Natural killer cell treated with Interleukin-12 subunit alpha and Interleukin-12 subunit beta and Interleukin-15 and Interleukin-18, amount 100 ng/mL, for 72 hours (primary cell): ENCODE measurements at regions not wholly inside any gene's neighbourhood (a gene's known extent, or its start where the extent isn't known, plus 50 kb on each side); places are given as distances from the start of the nearest gene placed in this dataset.

Experiments used
- ATAC-seq, 2 donors: fragments of 150-1000 bp; cut with Tn5 transposase in 1 of 2; sonication (Bioruptor Pico), chemical (Tn5 transposase) in 1 of 2; 2 replicates each; pipeline ENCODE4 v1.10.0; 2021
- DNase-seq: peaks from one replicate; pipeline ENCODE4 v3.0.0; 2022; ENCODE audit warnings: low spot score
- H3K27ac Mint-ChIP-seq, 2 donors: 1 replicate in 1 of 2; 2 replicates in 1 of 2; pipeline ENCODE4 v1.8.0; 2022; ENCODE audit warnings: mixed read lengths in 2 of 2, mild to moderate bottlenecking in 1 of 2, moderate library complexity in 1 of 2
- H3K27me3 Mint-ChIP-seq, 2 donors: 1 replicate in 1 of 2; 2 replicates in 1 of 2; pipeline ENCODE4 v1.8.0; 2022; ENCODE audit warnings: mixed read lengths in 2 of 2
- H3K36me3 Mint-ChIP-seq: one replicate; pipeline ENCODE4 v1.8.0; 2022; ENCODE audit warnings: mixed read lengths
- H3K4me1 Mint-ChIP-seq, 2 donors: 1 replicate in 1 of 2; 2 replicates in 1 of 2; pipeline ENCODE4 v1.8.0; 2022; ENCODE audit warnings: low read depth in 2 of 2, mixed read lengths in 2 of 2, mild to moderate bottlenecking in 1 of 2
- H3K4me3 Mint-ChIP-seq: one replicate; pipeline ENCODE4 v1.8.0; 2022; ENCODE audit warnings: mixed read lengths
- H3K9me3 Mint-ChIP-seq: 2 replicates; pipeline ENCODE4 v1.8.0; 2022; ENCODE audit warnings: mixed read lengths

DNA sequence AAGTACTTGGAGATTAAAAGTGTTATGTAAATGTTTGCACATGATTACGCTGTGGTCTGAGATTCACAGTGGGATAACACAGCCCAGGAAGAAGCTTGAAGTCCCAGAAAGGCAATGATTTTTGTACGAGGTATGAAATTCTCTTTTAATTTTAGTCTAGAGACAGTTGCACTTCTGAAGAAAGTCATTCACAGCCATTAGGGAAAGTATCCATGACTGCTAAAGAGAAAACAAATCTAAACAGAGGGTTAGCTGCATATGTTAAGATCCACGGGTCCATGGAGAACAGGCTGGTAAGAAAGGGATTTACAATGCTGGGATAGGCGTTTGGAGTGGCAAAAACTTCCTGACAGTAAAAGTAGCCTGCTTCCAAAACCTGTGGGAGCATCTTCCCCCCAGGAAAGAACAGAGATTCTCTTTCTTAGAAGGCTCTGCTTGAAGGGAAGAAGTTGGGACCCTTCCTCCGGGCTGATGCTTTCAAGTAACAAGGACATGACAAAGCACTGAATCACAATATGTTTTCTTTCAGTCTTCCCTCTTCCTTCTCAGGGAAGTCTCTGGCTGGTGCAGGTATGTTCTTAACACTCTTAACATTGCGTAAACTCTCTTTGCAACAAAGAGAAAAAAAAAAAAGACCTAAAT lies 220.8 kb upstream of the CELF2 start:
- Mint-ChIP-seq H3K4me3 (no peak overlapping the region), H3K27me3 (peaks cover 24 to 43% of the 10 kb centered on the region in 2 donors), H3K9me3 (no peaks in the 10 kb centered on the region), H3K27ac (no peak overlapping the region), H3K4me1 (no peaks in the 10 kb centered on the region), H3K36me3 (no peaks in the 10 kb centered on the region)
- ATAC-seq (no peak), DNase-seq (no peak)

DNA sequence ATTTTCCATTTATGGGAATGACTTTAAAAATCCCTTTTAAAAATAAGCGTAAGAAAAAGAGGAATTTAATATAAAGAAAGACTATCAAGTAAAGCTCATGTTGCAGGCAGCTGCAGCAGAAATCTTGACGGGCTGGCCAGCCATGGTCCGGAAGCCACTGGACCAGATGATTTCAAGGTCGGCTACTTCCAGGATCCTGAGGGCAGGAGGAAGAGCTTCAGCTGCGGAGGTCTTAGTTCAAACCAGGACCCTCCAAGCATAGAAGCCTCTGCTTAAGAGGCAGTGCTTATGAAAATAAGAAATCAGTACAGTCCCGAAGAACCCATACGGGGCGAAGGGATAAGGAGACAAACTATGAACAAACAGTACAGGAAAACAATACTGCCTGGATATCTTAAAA lies 220.2 kb upstream of the CELF2 start:
- Mint-ChIP-seq H3K27me3 (peaks cover 24 to 37% of the 10 kb centered on the region in 2 donors), H3K36me3 (no peaks in the 10 kb centered on the region), H3K9me3 (no peaks in the 10 kb centered on the region), H3K27ac (no peak overlapping the region), H3K4me1 (no peaks in the 10 kb centered on the region), H3K4me3 (no peak overlapping the region)
- DNase-seq (no peak), ATAC-seq (no peak)

- no peaks in the 10 kb centered on the region for H3K36me3 Mint-ChIP-seq
- no peaks in the 10 kb centered on the region for H3K9me3 Mint-ChIP-seq
- DNase-seq (no peak), ATAC-seq (no peak)
- no peak overlapping the region for H3K4me3 Mint-ChIP-seq
- H3K27ac Mint-ChIP-seq, result no peak overlapping the region
- peaks cover 18 to 29% of the 10 kb centered on the region in 2 donors for H3K27me3 Mint-ChIP-seq
- no peaks in the 10 kb centered on the region for H3K4me1 Mint-ChIP-seq
Observed at GRCh38 chr10:10798102-10798863, 219.4 kb upstream of the CELF2 start.

GRCh38 chr10:10798864-10799192 lies 218.8 kb upstream of the CELF2 start:
- Mint-ChIP-seq H3K27ac (no peak overlapping the region), H3K4me3 (no peak overlapping the region), H3K9me3 (no peaks in the 10 kb centered on the region), H3K36me3 (no peaks in the 10 kb centered on the region), H3K4me1 (no peaks in the 10 kb centered on the region), H3K27me3 (peaks cover 18 to 28% of the 10 kb centered on the region in 2 donors)
- no peak for ATAC-seq
- DNase-seq, result no peak

- Mint-ChIP-seq H3K36me3 (no peaks in the 10 kb centered on the region), H3K4me3 (no peak overlapping the region)
Observed at GRCh38 chr10:10800961-10801360, 216.7 kb upstream of the CELF2 start.

GRCh38 chr10:10803278-10803677 lies 214.4 kb upstream of the CELF2 start:
- no peak for ATAC-seq
- no peak overlapping the region for H3K27ac Mint-ChIP-seq
- peaks cover 12 to 28% of the 10 kb centered on the region in 2 donors for H3K27me3 Mint-ChIP-seq
- H3K4me3 Mint-ChIP-seq, result no peak overlapping the region
- H3K4me1 Mint-ChIP-seq, result no peaks in the 10 kb centered on the region
- H3K36me3 Mint-ChIP-seq, result no peaks in the 10 kb centered on the region
- no peak for DNase-seq
- H3K9me3 Mint-ChIP-seq, result no peaks in the 10 kb centered on the region

More at GRCh38 chr10:10800961-10801360, 216.7 kb upstream of the CELF2 start:
- DNase-seq (no peak), ATAC-seq (no peak)
- H3K9me3 Mint-ChIP-seq, result no peaks in the 10 kb centered on the region
- no peaks in the 10 kb centered on the region for H3K4me1 Mint-ChIP-seq
- peaks cover 16 to 36% of the 10 kb centered on the region in 2 donors for H3K27me3 Mint-ChIP-seq
- H3K27ac Mint-ChIP-seq, result no peak overlapping the region

DNA sequence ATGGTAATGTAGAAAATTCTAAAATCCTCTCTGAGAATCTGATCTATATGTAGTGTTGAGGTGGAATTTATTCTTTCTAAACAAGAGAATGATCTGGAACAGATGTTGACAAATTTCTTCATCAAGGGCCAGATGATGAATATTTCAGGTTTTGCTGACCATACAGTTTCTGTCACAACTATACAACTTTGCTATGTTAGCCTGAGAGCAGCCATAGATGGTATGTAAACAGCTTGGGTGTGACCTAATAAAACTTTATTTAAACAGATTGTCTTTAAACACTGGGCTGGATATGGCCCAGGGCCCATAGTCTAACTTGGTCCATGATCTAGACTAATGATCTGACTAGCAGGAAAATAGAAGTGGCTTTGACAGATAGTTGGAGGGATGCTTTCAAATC lies 213.6 kb upstream of the CELF2 start:
- no peaks in the 10 kb centered on the region for H3K36me3 Mint-ChIP-seq
- no peak overlapping the region for H3K27ac Mint-ChIP-seq
- DNase-seq (no peak), ATAC-seq (no peak)
- no peaks in the 10 kb centered on the region for H3K4me1 Mint-ChIP-seq
- no peak overlapping the region for H3K4me3 Mint-ChIP-seq
- no peaks in the 10 kb centered on the region for H3K9me3 Mint-ChIP-seq
- H3K27me3 Mint-ChIP-seq, result peaks cover 9 to 28% of the 10 kb centered on the region in 2 donors

DNA sequence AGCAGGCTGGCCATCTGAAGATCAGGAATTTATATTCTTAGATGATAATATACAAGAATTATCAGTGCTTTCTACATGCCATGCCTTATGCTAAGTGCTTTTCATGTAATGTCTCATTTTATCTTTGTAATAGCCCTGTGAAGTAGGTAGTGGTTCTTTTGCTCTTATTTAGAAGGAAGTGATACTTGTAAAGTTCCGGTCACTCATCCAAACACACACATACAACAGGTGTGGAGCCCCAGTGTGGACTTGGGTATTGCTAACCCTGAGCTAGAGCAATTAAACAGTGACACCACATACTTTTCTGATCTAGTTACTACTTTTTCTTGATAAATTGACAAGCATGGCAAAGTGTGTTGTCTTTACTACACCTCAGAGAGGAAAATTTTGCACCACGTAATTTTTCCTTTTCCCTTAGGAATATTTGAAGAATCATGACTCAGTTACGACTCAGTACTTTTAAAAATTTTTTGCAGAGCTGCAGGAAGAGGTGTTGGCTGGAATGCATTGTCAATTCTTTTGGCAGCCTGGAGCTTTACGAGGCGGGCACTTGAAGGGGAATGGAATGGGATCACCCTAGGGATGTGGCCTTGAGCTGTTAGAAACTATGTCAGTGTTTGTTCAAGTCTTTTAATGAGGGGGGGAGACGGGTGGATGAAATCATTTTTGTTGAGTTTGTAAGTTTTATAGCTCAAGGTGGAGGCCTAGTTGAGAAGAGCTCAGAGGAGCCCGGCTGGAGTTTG lies 212.5 kb upstream of the CELF2 start:
- Mint-ChIP-seq H3K36me3 (no peaks in the 10 kb centered on the region), H3K27me3 (peaks cover 13 to 34% of the 10 kb centered on the region in 2 donors)

DNA sequence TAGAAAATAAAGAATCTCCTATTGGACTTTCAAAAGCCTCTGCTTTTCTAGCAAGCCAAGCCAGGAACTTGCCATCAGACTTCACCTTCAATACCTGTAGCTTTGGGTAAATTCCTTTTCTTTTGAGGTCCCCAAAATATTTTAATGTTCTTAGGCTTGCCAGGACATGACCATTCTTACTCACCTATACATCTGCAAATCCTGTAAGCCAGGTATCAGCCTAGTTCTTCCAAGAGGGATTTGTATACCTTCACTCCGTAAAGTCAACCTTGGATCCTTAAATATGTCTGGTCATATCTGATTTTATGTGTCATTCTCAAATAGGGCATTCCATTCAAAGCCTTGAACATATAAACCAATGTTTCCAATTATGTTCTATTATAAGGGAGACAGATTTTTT lies 210.6 kb upstream of the CELF2 start:
- Mint-ChIP-seq H3K4me1 (peaks cover 0 to 4% of the 10 kb centered on the region in 2 donors), H3K27me3 (peaks cover 20 to 52% of the 10 kb centered on the region in 2 donors), H3K36me3 (no peaks in the 10 kb centered on the region), H3K27ac (no peak overlapping the region), H3K4me3 (no peak overlapping the region), H3K9me3 (peaks cover 3% of the 10 kb centered on the region)
- ATAC-seq (no peak), DNase-seq (no peak)

More for the DNA sequence above, 212.5 kb upstream of the CELF2 start:
- no peaks in the 10 kb centered on the region for H3K4me1 Mint-ChIP-seq
- ATAC-seq, result no peak
- DNase-seq, result no peak
- no peak overlapping the region for H3K27ac Mint-ChIP-seq
- H3K4me3 Mint-ChIP-seq, result no peak overlapping the region
- no peaks in the 10 kb centered on the region for H3K9me3 Mint-ChIP-seq

GRCh38 chr10:10811562-10811961 lies 206.1 kb upstream of the CELF2 start:
- H3K4me1 Mint-ChIP-seq, result peaks cover 0 to 4% of the 10 kb centered on the region in 2 donors
- H3K4me3 Mint-ChIP-seq, result no peak overlapping the region
- no peaks in the 10 kb centered on the region for H3K36me3 Mint-ChIP-seq
- peaks cover 18 to 46% of the 10 kb centered on the region in 2 donors for H3K27me3 Mint-ChIP-seq
- H3K27ac Mint-ChIP-seq, result no peak overlapping the region
- no peak for DNase-seq
- H3K9me3 Mint-ChIP-seq, result peaks cover 3% of the 10 kb centered on the region
- ATAC-seq, result peak in 1 of 2 donors; percentile 32

DNA sequence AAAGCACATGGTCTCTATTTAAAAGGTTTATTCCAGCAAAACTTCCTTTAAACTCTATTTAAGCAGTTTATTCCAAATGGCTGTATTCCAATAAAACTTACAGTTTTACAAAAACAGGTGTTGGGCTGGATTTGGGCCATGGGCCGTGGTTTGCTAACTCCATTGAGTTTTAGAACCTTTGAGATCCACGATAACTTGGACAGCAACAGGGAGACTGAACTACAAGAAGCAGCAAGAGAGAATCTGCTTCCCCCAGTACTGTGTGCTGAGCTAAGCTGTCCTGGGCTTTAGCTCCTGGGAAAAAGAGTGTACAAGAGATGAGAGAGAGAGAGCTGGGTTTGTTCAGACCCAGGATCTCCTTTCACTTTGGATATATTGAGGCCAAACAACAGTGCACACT lies 204.0 kb upstream of the CELF2 start:
- no peak overlapping the region for H3K27ac Mint-ChIP-seq
- peaks cover 0 to 4% of the 10 kb centered on the region in 2 donors for H3K4me1 Mint-ChIP-seq
- H3K9me3 Mint-ChIP-seq, result peaks cover 7% of the 10 kb centered on the region
- no peak for DNase-seq
- H3K36me3 Mint-ChIP-seq, result no peaks in the 10 kb centered on the region
- H3K27me3 Mint-ChIP-seq, result peaks cover 20 to 40% of the 10 kb centered on the region in 2 donors
- H3K4me3 Mint-ChIP-seq, result no peak overlapping the region
- no peak for ATAC-seq

- DNase-seq, result no peak
- Mint-ChIP-seq H3K36me3 (no peaks in the 10 kb centered on the region), H3K27ac (no peak overlapping the region), H3K4me3 (no peak overlapping the region), H3K27me3 (peaks cover 19 to 38% of the 10 kb centered on the region in 2 donors), H3K9me3 (peaks cover 7% of the 10 kb centered on the region), H3K4me1 (peaks cover 0 to 4% of the 10 kb centered on the region in 2 donors)
- ATAC-seq, result no peak
Observed at GRCh38 chr10:10814069-10814468, 203.6 kb upstream of the CELF2 start.

DNA sequence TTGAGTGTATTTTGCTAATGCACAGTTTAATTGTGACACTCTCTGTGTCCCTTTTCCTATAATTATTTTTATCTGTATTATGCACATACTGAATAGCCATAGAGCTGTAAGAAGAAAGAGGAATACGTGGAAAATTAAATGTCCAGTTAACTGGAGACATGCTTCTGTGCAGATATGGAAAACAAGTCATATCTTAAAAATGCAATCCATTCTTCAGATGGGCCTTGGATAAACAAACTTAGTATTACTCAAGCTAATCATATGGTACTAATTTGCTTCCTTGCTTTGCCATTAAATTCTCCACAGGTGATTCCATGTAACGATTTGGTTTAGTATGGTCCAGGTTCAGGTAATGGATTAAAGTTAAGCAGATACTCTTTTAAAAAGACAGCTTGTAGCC lies 201.2 kb upstream of the CELF2 start:
- no peaks in the 10 kb centered on the region for H3K36me3 Mint-ChIP-seq
- ATAC-seq (no peak), DNase-seq (no peak)
- H3K9me3 Mint-ChIP-seq, result peaks cover 7% of the 10 kb centered on the region
- peaks cover 0 to 3% of the 10 kb centered on the region in 2 donors for H3K4me1 Mint-ChIP-seq
- no peak overlapping the region for H3K4me3 Mint-ChIP-seq
- peaks cover 19% of the 10 kb centered on the region in 2 donors for H3K27me3 Mint-ChIP-seq
- H3K27ac Mint-ChIP-seq, result no peak overlapping the region

DNA sequence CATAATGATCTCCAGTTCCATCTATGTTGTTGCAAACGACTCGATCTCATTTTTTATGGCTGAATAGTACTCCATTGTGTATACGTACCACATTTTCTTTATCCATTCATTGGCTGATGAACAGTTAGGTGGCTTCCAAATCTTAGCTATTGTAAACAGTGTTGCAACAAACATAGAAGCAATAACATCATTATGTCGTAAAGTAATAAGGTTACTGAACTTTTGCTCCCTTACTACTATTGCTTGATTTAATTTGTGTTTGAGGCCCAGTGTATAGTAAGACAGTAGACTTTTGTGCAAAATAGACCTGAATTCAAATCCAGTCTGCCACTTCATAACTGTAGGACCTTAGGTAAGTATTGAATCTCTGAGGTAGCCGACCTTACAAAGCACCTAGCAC lies 200.1 kb upstream of the CELF2 start:
- no peaks in the 10 kb centered on the region for H3K36me3 Mint-ChIP-seq
- peaks cover 13 to 22% of the 10 kb centered on the region in 2 donors for H3K27me3 Mint-ChIP-seq
- ATAC-seq (no peak), DNase-seq (no peak)
- H3K4me3 Mint-ChIP-seq, result no peak overlapping the region
- no peak overlapping the region for H3K27ac Mint-ChIP-seq
- no peaks in the 10 kb centered on the region for H3K4me1 Mint-ChIP-seq
- peaks cover 4% of the 10 kb centered on the region for H3K9me3 Mint-ChIP-seq
